ENCODE measurements at regions not wholly inside any gene's neighbourhood (a gene's known extent, or its start where the extent isn't known, plus 50 kb on each side); places are given as distances from the start of the nearest gene placed in this dataset.

DNA sequence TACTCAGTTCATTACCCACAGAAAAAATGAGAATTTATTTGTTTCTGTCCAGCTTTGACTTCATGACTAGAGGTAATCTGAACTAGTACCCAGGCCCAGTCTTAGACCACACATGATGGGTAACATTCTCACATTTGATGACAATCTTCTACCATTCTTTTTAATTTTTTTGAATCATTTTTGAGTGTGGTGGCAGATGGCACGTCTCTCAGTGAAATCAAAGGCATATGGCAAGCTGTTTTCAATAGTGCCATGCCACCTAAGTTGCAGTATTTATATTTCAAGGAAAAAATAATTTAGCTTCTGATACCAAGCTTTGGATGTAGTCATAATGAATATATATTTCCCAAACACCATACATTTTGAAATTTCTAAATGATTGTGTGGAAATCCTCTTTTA is 88.8 kb upstream of the HS3ST5 start:
- Mint-ChIP-seq H3K36me3 (peaks cover 19% of the 10 kb centered on the region), H3K9me3 (no peaks in the 10 kb centered on the region), H3K4me3 (no peak overlapping the region), H3K27ac (peak overlapping the region; percentile 7; the same call in 1 of the 2 replicates), H3K4me1 (peaks cover 54% of the 10 kb centered on the region), H3K27me3 (ENCODE audit: low read depth) (no peaks in the 10 kb centered on the region)
- TF ChIP-seq, protein P1, sequence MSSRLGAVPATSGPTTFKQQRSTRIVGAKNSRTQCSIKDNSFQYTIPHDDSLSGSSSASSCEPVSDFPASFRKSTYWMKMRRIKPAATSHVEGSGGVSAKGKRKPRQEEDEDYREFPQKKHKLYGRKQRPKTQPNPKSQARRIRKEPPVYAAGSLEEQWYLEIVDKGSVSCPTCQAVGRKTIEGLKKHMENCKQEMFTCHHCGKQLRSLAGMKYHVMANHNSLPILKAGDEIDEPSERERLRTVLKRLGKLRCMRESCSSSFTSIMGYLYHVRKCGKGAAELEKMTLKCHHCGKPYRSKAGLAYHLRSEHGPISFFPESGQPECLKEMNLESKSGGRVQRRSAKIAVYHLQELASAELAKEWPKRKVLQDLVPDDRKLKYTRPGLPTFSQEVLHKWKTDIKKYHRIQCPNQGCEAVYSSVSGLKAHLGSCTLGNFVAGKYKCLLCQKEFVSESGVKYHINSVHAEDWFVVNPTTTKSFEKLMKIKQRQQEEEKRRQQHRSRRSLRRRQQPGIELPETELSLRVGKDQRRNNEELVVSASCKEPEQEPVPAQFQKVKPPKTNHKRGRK (CRISPR knock-in tag; IDR thresholded peaks at IDR 0.05; ENCODE audit: borderline replicate concordance) = no peak
- TF ChIP-seq, protein P2, sequence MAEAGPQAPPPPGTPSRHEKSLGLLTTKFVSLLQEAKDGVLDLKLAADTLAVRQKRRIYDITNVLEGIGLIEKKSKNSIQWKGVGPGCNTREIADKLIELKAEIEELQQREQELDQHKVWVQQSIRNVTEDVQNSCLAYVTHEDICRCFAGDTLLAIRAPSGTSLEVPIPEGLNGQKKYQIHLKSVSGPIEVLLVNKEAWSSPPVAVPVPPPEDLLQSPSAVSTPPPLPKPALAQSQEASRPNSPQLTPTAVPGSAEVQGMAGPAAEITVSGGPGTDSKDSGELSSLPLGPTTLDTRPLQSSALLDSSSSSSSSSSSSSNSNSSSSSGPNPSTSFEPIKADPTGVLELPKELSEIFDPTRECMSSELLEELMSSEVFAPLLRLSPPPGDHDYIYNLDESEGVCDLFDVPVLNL (CRISPR knock-in tag; IDR thresholded peaks at IDR 0.05; ENCODE audit: borderline replicate concordance, low read depth) = no peak
- TF ChIP-seq, protein P3, sequence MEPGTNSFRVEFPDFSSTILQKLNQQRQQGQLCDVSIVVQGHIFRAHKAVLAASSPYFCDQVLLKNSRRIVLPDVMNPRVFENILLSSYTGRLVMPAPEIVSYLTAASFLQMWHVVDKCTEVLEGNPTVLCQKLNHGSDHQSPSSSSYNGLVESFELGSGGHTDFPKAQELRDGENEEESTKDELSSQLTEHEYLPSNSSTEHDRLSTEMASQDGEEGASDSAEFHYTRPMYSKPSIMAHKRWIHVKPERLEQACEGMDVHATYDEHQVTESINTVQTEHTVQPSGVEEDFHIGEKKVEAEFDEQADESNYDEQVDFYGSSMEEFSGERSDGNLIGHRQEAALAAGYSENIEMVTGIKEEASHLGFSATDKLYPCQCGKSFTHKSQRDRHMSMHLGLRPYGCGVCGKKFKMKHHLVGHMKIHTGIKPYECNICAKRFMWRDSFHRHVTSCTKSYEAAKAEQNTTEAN (CRISPR knock-in tag; IDR thresholded peaks at IDR 0.05) = no peak
- no peak for TF ChIP-seq GRHL2 (CRISPR knock-in tag; IDR thresholded peaks at IDR 0.05; ENCODE audit: insufficient replicate concordance, severe bottlenecking)
- no peak for TF ChIP-seq ATF1 (CRISPR knock-in tag; IDR thresholded peaks at IDR 0.05)
- no peak for TF ChIP-seq ZNF416 (CRISPR knock-in tag; IDR thresholded peaks at IDR 0.05)
- TF ChIP-seq, protein P4, sequence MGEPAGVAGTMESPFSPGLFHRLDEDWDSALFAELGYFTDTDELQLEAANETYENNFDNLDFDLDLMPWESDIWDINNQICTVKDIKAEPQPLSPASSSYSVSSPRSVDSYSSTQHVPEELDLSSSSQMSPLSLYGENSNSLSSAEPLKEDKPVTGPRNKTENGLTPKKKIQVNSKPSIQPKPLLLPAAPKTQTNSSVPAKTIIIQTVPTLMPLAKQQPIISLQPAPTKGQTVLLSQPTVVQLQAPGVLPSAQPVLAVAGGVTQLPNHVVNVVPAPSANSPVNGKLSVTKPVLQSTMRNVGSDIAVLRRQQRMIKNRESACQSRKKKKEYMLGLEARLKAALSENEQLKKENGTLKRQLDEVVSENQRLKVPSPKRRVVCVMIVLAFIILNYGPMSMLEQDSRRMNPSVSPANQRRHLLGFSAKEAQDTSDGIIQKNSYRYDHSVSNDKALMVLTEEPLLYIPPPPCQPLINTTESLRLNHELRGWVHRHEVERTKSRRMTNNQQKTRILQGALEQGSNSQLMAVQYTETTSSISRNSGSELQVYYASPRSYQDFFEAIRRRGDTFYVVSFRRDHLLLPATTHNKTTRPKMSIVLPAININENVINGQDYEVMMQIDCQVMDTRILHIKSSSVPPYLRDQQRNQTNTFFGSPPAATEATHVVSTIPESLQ (CRISPR knock-in tag; IDR thresholded peaks at IDR 0.05) = no peak
- TF ChIP-seq JAZF1 (CRISPR knock-in tag; IDR thresholded peaks at IDR 0.05) = no peak
- TF ChIP-seq ZNF263 (CRISPR knock-in tag; IDR thresholded peaks at IDR 0.05; ENCODE audit: low read depth) = no peak
- TF ChIP-seq, protein P5, sequence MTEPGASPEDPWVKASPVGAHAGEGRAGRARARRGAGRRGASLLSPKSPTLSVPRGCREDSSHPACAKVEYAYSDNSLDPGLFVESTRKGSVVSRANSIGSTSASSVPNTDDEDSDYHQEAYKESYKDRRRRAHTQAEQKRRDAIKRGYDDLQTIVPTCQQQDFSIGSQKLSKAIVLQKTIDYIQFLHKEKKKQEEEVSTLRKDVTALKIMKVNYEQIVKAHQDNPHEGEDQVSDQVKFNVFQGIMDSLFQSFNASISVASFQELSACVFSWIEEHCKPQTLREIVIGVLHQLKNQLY (CRISPR knock-in tag; IDR thresholded peaks at IDR 0.05) = no peak
- no peak for TF ChIP-seq NFE2L1 (CRISPR knock-in tag; IDR thresholded peaks at IDR 0.05)
- TF ChIP-seq, protein P6, sequence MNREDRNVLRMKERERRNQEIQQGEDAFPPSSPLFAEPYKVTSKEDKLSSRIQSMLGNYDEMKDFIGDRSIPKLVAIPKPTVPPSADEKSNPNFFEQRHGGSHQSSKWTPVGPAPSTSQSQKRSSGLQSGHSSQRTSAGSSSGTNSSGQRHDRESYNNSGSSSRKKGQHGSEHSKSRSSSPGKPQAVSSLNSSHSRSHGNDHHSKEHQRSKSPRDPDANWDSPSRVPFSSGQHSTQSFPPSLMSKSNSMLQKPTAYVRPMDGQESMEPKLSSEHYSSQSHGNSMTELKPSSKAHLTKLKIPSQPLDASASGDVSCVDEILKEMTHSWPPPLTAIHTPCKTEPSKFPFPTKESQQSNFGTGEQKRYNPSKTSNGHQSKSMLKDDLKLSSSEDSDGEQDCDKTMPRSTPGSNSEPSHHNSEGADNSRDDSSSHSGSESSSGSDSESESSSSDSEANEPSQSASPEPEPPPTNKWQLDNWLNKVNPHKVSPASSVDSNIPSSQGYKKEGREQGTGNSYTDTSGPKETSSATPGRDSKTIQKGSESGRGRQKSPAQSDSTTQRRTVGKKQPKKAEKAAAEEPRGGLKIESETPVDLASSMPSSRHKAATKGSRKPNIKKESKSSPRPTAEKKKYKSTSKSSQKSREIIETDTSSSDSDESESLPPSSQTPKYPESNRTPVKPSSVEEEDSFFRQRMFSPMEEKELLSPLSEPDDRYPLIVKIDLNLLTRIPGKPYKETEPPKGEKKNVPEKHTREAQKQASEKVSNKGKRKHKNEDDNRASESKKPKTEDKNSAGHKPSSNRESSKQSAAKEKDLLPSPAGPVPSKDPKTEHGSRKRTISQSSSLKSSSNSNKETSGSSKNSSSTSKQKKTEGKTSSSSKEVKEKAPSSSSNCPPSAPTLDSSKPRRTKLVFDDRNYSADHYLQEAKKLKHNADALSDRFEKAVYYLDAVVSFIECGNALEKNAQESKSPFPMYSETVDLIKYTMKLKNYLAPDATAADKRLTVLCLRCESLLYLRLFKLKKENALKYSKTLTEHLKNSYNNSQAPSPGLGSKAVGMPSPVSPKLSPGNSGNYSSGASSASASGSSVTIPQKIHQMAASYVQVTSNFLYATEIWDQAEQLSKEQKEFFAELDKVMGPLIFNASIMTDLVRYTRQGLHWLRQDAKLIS (CRISPR knock-in tag; IDR thresholded peaks at IDR 0.05; ENCODE audit: borderline replicate concordance) = no peak
- no peak for TF ChIP-seq ZNF317 (CRISPR knock-in tag; IDR thresholded peaks at IDR 0.05; ENCODE audit: borderline replicate concordance, low read depth)
- TF ChIP-seq JUN (CRISPR knock-in tag; IDR thresholded peaks at IDR 0.05) = no peak
- TF ChIP-seq, protein P7, sequence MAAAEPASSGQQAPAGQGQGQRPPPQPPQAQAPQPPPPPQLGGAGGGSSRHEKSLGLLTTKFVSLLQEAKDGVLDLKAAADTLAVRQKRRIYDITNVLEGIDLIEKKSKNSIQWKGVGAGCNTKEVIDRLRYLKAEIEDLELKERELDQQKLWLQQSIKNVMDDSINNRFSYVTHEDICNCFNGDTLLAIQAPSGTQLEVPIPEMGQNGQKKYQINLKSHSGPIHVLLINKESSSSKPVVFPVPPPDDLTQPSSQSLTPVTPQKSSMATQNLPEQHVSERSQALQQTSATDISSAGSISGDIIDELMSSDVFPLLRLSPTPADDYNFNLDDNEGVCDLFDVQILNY (CRISPR knock-in tag; IDR thresholded peaks at IDR 0.05) = no peak
- no peak for TF ChIP-seq SMAD3 (CRISPR knock-in tag; IDR thresholded peaks at IDR 0.05; ENCODE audit: borderline replicate concordance)
- TF ChIP-seq, protein P8, sequence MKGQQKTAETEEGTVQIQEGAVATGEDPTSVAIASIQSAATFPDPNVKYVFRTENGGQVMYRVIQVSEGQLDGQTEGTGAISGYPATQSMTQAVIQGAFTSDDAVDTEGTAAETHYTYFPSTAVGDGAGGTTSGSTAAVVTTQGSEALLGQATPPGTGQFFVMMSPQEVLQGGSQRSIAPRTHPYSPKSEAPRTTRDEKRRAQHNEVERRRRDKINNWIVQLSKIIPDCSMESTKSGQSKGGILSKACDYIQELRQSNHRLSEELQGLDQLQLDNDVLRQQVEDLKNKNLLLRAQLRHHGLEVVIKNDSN (CRISPR knock-in tag; IDR thresholded peaks at IDR 0.05) = no peak
- no peak for TF ChIP-seq TP53 (CRISPR knock-in tag; IDR thresholded peaks at IDR 0.05)
- no peak for ATAC-seq
- CTCF ChIA-PET = interaction anchor here (0.5 to 2.2 kb wide), 2 partner anchors 88 to 128 kb away, joined by 4 to 7 read pairs; partner anchors contain the start of gene HS3ST5
- no peak for DNase-seq (ENCODE audit: low spot score)
- POLR2A ChIA-PET = interaction anchor here (1.8 to 1.9 kb wide), 2 partner anchors 10 to 89 kb away, joined by 5 to 7 read pairs; partner anchors contain the start of gene HS3ST5
